ENCODE measurements at regions not wholly inside any gene's neighbourhood (a gene's known extent, or its start where the extent isn't known, plus 50 kb on each side); places are given as distances from the start of the nearest gene placed in this dataset.
"Not testable (repeated sequence)": the region's sequence is repeated elsewhere in the genome, so short reads cannot be mapped to it uniquely, and the experiment has no call there.

DNA sequence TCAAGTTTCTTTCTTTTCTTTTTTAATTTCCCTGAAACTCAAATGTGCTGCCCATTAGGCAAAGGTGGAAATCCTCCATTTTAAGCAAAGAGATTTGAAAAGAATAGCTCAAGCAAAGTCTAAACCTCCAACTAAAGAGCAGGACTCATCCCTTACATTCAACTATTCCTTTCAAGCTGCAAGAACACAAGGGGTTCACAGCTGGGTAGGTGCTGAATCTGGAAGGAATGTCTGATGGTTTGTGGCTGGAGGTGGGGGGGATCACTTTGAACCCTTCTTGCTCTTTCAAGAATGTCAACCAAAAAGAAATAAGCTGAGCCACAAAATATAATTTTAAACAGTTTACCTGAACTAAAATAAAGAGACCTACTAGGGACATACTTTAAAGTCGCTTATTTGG is 375.7 kb upstream of the CDH10 start:
- DNase-seq (ENCODE audit: low spot score): no peak

GRCh38 chr5:25009063-25009462 is 364.3 kb upstream of the CDH10 start:
- DNase-seq (ENCODE audit: low spot score): no peak

- no peak for DNase-seq (ENCODE audit: low spot score)
Observed at GRCh38 chr5:25006734-25007133, 362.0 kb upstream of the CDH10 start.

- no peak for DNase-seq (ENCODE audit: low spot score)
Observed at GRCh38 chr5:25006237-25006636, 361.5 kb upstream of the CDH10 start.

GRCh38 chr5:25005431-25005830 is 360.7 kb upstream of the CDH10 start:
- no peak for DNase-seq (ENCODE audit: low spot score)

DNA sequence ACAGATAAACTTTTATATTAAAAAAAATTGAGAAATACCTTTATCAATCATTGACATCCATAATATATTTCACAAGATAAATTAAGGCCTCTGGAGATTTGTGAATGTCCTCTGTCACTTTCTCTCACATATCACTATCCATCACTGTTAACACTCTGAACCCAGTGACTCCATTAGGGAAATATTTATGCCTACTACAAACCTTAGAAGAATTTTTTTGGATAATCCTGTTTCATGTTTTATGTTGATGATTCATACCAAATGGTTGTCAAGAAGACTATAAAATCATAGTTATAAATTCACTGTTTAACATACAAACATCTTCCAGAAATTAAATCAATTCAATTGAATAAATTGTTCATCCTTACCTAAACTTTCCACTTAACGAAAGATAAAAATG is 357.6 kb upstream of the CDH10 start:
- DNase-seq (ENCODE audit: low spot score): no peak

GRCh38 chr5:24999732-25000131 is 355.0 kb upstream of the CDH10 start:
- DNase-seq (ENCODE audit: low spot score): no peak

DNA sequence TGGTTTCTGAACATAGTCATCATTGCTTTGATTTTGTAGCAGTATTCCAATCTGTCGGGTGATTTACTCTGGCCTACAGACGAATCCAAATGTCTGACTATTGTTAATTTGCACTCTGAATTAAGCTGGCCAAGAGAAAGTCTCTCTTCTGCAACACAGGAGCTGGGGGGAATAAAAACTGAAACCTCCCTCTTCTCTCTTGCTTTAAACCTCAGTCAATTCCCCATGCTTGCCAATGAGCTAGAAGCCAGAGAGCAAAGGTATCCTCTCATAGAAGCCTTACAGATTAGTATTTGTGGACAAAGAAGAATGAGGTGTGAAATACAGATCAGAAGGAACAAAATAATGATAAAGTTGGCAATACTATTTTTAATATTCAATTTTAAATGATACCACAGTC is 353.9 kb upstream of the CDH10 start:
- no peak for DNase-seq (ENCODE audit: low spot score)

- DNase-seq (ENCODE audit: low spot score): no peak
Observed at GRCh38 chr5:24986326-24986725, 341.5 kb upstream of the CDH10 start.

DNA sequence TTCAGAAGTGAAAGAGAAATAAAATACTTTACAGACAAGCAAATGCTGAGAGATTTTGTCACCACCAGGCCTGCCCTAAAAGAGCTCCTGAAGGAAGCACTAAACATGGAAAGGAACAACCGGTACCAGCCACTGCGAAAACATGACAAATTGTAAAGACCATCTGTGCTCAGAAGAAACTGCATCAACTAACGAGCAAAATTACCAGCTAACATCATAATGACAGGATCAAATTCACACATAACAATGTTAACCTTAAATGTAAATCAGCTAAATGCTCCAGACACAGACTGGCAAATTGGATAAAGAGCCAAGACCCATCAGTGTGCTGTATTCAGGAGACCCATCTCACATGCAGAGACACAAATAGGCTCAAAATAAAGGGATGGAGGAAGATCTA is 333.8 kb upstream of the CDH10 start:
- DNase-seq (ENCODE audit: low spot score): not testable (repeated sequence)

DNA sequence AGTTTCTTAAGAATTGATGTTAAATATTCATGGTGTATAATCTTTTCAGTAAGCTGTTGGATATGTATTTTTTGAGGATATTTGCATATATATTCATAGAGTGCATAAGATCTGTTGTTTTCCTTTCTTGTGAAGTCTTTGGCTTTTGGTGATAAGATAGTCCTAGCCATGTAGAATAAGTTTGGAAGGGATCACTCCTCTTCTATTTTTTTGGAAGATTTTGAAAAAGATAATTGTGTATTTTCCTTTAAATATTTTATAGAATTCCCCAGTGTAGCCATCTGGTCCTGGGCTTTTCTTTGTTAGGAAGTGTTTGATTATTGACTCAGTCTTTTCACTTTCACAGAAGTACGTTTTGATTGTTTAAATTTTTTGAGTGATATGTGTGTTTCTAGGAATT is 318.8 kb upstream of the CDH10 start:
- DNase-seq (ENCODE audit: low spot score): no peak

GRCh38 chr5:24923400-24923799 is 278.6 kb upstream of the CDH10 start:
- DNase-seq (ENCODE audit: low spot score): no peak

DNA sequence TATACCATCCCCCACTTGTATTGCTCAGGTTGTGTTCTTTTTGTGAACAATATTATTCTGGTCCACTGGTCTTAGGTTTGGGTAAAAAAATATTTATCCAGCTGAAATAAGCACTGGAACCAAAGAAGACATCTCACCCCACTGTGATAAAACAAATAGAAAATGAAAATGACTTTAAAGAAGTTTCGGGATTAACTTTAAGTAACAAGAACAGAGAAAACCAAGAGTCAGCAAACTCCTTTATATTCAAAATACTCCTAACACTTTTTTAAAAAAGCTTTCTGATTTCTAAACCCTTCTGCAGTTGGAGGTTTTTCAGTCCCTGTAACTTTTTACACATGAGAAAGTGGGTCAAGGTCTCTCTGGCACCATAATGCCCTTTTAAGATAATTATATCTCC is 273.9 kb upstream of the CDH10 start:
- DNase-seq (ENCODE audit: low spot score): no peak

GRCh38 chr5:24916863-24917262 is 272.1 kb upstream of the CDH10 start:
- no peak for DNase-seq (ENCODE audit: low spot score)

DNA sequence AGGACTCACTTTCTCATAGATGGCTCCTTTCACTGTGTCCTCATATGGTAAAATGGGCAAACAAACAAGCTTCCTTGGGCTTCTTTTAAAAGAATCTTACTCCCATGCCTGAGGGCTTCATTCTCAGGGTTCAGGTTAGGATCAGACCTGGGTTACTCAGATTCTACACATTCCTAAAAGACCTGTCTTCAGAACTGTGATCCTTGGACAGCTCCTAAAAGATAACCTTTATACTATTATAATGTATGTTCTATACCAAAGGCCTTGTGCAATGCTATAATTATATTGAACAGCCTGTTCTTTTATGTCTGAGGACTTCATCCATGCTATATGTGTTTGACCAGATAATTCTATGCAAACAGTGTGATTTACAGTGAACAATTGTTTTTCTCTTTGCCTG is 264.4 kb upstream of the CDH10 start:
- DNase-seq (ENCODE audit: low spot score): no peak

GRCh38 chr5:24906689-24907088 is 261.9 kb upstream of the CDH10 start:
- no peak for DNase-seq (ENCODE audit: low spot score)

DNA sequence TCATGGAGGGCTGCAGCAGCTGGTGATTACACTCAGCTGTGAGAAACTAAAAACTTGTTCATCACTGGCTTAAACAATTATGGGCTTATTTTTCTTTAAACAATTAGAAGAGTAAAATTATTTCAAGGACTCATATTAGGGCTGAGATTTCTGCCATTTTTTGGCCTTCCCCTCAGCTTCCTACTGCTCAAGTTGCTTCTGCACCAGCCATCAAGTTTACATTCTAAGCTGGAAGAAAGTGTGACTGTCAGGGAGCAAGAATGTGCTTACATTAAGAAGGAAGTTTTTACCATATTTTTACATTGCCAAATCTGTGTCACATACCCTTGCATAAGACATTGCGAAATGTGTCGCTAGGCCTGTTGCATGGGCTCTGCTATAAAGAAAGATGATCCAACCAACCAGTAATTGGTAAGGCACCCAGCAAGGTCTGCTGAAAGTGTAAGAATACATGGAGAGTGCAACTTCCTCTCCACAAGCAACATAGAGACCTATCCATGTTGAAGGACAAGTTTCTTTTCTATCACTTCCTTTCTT is 260.3 kb upstream of the CDH10 start:
- DNase-seq (ENCODE audit: low spot score): no peak

GRCh38 chr5:24899180-24899579 is 254.4 kb upstream of the CDH10 start:
- DNase-seq (ENCODE audit: low spot score): no peak

DNA sequence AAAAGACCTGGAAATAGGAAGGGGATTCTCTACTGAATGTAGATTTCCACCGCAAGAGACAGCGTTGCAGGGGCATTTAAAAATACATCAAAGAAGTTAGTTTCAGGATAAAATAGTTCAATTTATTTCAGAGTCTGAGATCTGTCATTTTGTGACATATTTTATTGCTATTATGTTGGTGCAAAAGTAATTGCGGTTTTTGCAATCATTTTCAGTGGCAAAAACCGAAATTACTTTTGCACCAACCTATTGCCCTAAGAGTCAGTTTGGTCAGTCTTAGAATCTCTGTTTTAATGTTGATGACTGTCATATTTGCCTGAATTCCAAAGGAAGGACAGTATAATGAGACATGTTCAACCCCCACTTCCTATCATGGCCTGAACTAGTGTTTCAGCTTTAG is 219.5 kb upstream of the CDH10 start:
- DNase-seq (ENCODE audit: low spot score): no peak

- DNase-seq (ENCODE audit: low spot score): no peak
Observed at GRCh38 chr5:24862117-24862516, 217.3 kb upstream of the CDH10 start.

DNA sequence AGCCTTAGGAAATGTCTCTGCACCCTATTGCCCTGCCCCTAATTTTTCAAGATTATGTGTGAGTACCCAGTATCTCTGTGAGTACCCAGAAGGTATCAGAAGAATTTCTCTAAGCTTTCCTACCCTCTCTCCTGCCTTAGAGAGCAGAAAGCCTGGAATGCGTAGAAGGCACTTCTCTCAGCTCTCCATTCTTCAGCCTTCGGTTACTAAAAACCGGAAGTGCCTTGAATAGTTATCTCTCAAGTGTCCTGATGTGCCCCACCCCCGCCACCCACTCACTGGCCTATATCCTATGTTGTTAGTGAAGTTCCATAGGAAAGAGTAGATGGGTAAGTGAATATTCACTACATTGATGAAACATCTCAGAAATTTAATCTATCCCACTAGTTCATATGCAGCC is 210.7 kb upstream of the CDH10 start:
- no peak for DNase-seq (ENCODE audit: low spot score)

- no peak for DNase-seq (ENCODE audit: low spot score)
Observed at GRCh38 chr5:24854850-24855249, 210.1 kb upstream of the CDH10 start.

DNA sequence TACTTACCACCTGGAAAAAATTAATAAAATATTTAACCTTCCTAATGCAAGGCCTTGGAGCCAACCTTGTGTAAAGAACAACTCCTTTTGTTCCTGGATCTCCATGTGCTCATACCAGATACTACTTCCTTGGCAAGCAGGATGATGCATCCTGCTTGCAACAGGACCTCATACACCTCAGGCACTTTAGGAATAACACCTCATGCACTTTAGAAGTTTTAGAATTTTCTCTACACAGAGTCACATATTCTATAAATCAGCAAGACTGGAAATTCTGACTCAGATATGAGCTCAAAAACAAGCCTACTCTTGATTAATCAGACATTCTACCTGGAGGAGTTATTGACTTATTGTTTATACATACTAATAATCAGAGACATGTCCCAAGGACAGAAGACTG is 209.6 kb upstream of the CDH10 start:
- DNase-seq (ENCODE audit: low spot score): no peak

- no peak for DNase-seq (ENCODE audit: low spot score)
Observed at GRCh38 chr5:24850926-24851486, 206.2 kb upstream of the CDH10 start.

DNA sequence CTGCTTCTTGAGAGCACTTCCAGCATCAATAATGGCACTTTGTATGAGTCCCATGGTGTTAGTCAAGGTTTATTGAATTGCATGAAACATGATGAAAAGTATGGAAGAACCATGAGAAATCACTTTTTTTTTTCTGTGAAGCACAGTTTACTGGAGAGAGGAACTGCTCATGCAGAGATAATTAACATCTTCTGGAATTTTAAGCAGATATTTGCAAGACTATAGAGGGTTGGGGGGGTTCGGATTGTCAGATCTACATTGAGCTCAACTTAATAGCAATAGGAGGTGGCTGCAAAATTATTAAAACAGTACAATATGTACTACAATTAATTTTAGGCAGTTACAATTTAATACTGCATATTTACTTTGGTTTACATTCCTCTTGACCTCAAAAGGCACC is 204.4 kb upstream of the CDH10 start:
- DNase-seq (ENCODE audit: low spot score): no peak

Data from SW480 (cell line).